NCI-H1048 (cell line): ENCODE measurements at regions not wholly inside any gene's neighbourhood (a gene's known extent, or its start where the extent isn't known, plus 50 kb on each side); places are given as distances from the start of the nearest gene placed in this dataset.

ENCODE experiments used
- DNase-seq: peaks from one replicate; lab custom pipeline; 2025; lab: John Stamatoyannopoulos, UW

- no peak for DNase-seq
Observed at GRCh38 chr3:99199021-99199420, 297.5 kb upstream of the DCBLD2 start.

- DNase-seq = no peak
Observed at GRCh38 chr3:99191186-99191585, 289.7 kb upstream of the DCBLD2 start.

GRCh38 chr3:99188936-99189335 lies 287.4 kb upstream of the DCBLD2 start:
- no peak for DNase-seq

- DNase-seq = no peak
Observed at GRCh38 chr3:99186016-99186415, 284.5 kb upstream of the DCBLD2 start.

GRCh38 chr3:99176169-99176964 lies 274.9 kb upstream of the DCBLD2 start:
- no peak for DNase-seq

- no peak for DNase-seq
Observed at GRCh38 chr3:99175276-99175812, 273.8 kb upstream of the DCBLD2 start.

GRCh38 chr3:99172736-99173657 lies 271.5 kb upstream of the DCBLD2 start:
- DNase-seq = peak; percentile 36

- no peak for DNase-seq
Observed at GRCh38 chr3:99171800-99172199, 270.3 kb upstream of the DCBLD2 start.

GRCh38 chr3:99170867-99171517 lies 269.5 kb upstream of the DCBLD2 start:
- DNase-seq = no peak

GRCh38 chr3:99167071-99167470 lies 265.6 kb upstream of the DCBLD2 start:
- DNase-seq = no peak

GRCh38 chr3:99163314-99163713 lies 261.8 kb upstream of the DCBLD2 start:
- DNase-seq = no peak

GRCh38 chr3:99159220-99159762 lies 257.8 kb upstream of the DCBLD2 start:
- no peak for DNase-seq

- DNase-seq = no peak
Observed at GRCh38 chr3:99145031-99145430, 243.5 kb upstream of the DCBLD2 start.

- DNase-seq = no peak
Observed at GRCh38 chr3:99143493-99143892, 242.0 kb upstream of the DCBLD2 start.

- no peak for DNase-seq
Observed at GRCh38 chr3:99134986-99135385, 233.5 kb upstream of the DCBLD2 start.

GRCh38 chr3:99131876-99132275 lies 230.4 kb upstream of the DCBLD2 start:
- DNase-seq = no peak

- DNase-seq = no peak
Observed at GRCh38 chr3:99128725-99129505, 227.4 kb upstream of the DCBLD2 start.

GRCh38 chr3:99128235-99128634 lies 226.7 kb upstream of the DCBLD2 start:
- no peak for DNase-seq

GRCh38 chr3:99126316-99126715 lies 224.8 kb upstream of the DCBLD2 start:
- no peak for DNase-seq

GRCh38 chr3:99119385-99119784 lies 217.9 kb upstream of the DCBLD2 start:
- no peak for DNase-seq

GRCh38 chr3:99118381-99118780 lies 216.9 kb upstream of the DCBLD2 start:
- DNase-seq = no peak
